Colonic mucosa (tissue), 4 donors: ENCODE measurements at regions not wholly inside any gene's neighbourhood (a gene's known extent, or its start where the extent isn't known, plus 50 kb on each side); places are given as distances from the start of the nearest gene placed in this dataset.
"Not testable (repeated sequence)": the region's sequence is repeated elsewhere in the genome, so short reads cannot be mapped to it uniquely, and the experiment has no call there.

Experiments
- DNase-seq: peaks from one replicate; pipeline ENCODE4 v3.0.0-alpha.2; 2020
- H3K27ac ChIP-seq: fragments of 200-600 bp; one replicate; pipeline ENCODE4 v1.8.0; 2021
- H3K27me3 ChIP-seq: fragments of 200-600 bp; one replicate; pipeline ENCODE4 v1.8.0; 2021
- H3K36me3 ChIP-seq: fragments of 200-600 bp; one replicate; pipeline ENCODE4 v1.8.0; 2021
- H3K4me1 ChIP-seq: fragments of 200-600 bp; one replicate; pipeline ENCODE4 v1.8.0; 2021; ENCODE audit warnings: mild to moderate bottlenecking
- H3K4me3 ChIP-seq: fragments of 200-600 bp; one replicate; pipeline ENCODE4 v1.8.0; 2021
- H3K9ac ChIP-seq, 2 donors: one replicate each; pipeline ENCODE4 v1.7.0; 2013; ENCODE audit warnings: control low read depth in 2 of 2, low read depth in 2 of 2, low read length in 2 of 2
- H3K9me3 ChIP-seq: fragments of 200-600 bp; one replicate; pipeline ENCODE4 v1.8.0; 2021
- CTCF ChIP-seq: fragments of 200-600 bp; IDR thresholded peaks from one replicate; pipeline ENCODE4 v1.8.0; 2022; ENCODE audit warnings: antibody characterized with exemption, mild to moderate bottlenecking
- intact Hi-C: fragments of 100-400 bp; cut with DNase I; formaldehyde crosslinking; loops from one replicate; pipeline ENCODE4 v1.14.1; 2022
- donor health status: healthy.
- donor health status: DM: no; HTN: no; CAD: no.
- donor health status: DM: no; HTN: no; CAD: no.

- Histone ChIP-seq H3K4me1 (no peaks in the 10 kb centered on the region), H3K9me3 (no peaks in the 10 kb centered on the region), H3K27me3 (no peaks in the 10 kb centered on the region), H3K9ac (no peak overlapping the region), H3K27ac (no peak overlapping the region), H3K4me3 (no peak overlapping the region), H3K36me3 (no peaks in the 10 kb centered on the region)
- no peak for DNase-seq
- TF ChIP-seq CTCF = no peak
- intact Hi-C loops = no loop called here
Observed at GRCh38 chr22:25318081-25318823, 98.8 kb downstream of the CRYBB2 start.

GRCh38 chr22:25327018-25327755, 107.7 kb downstream of the CRYBB2 start:
- no peak overlapping the region for H3K27ac ChIP-seq
- no peaks in the 10 kb centered on the region for H3K36me3 ChIP-seq
- H3K4me3 ChIP-seq = no peak overlapping the region
- no peak for TF ChIP-seq CTCF
- H3K9me3 ChIP-seq = no peaks in the 10 kb centered on the region
- intact Hi-C loops = no loop called here
- DNase-seq = no peak
- H3K27me3 ChIP-seq = no peaks in the 10 kb centered on the region
- H3K9ac ChIP-seq = no peak overlapping the region
- H3K4me1 ChIP-seq = no peaks in the 10 kb centered on the region

GRCh38 chr22:25331050-25331449, 111.6 kb downstream of the CRYBB2 start:
- Histone ChIP-seq H3K4me1 (no peaks in the 10 kb centered on the region), H3K4me3 (no peak overlapping the region), H3K27me3 (no peaks in the 10 kb centered on the region), H3K9ac (no peak overlapping the region), H3K36me3 (no peaks in the 10 kb centered on the region), H3K27ac (no peak overlapping the region), H3K9me3 (no peaks in the 10 kb centered on the region)
- no peak for DNase-seq
- intact Hi-C loops = loop anchor here (10.0 kb wide), 1 partner anchor 126 kb away; no protein-coding TSS in a partner anchor
- no peak for TF ChIP-seq CTCF

GRCh38 chr22:25331911-25332310, 112.5 kb downstream of the CRYBB2 start:
- not testable (repeated sequence) for DNase-seq, H3K9ac ChIP-seq, H3K4me1 ChIP-seq, H3K27me3 ChIP-seq, H3K4me3 ChIP-seq, H3K27ac ChIP-seq, H3K36me3 ChIP-seq, H3K9me3 ChIP-seq
- intact Hi-C loops = loop anchor here (10.0 kb wide), 1 partner anchor 127 kb away; no protein-coding TSS in a partner anchor

GRCh38 chr22:25332386-25332785, 112.9 kb downstream of the CRYBB2 start:
- no peak overlapping the region for H3K9ac ChIP-seq
- H3K4me1 ChIP-seq = no peaks in the 10 kb centered on the region
- H3K27ac ChIP-seq = no peak overlapping the region
- intact Hi-C loops = loop anchor here (10.0 kb wide), 1 partner anchor 128 kb away; no protein-coding TSS in a partner anchor
- H3K4me3 ChIP-seq = no peak overlapping the region
- H3K27me3 ChIP-seq = no peaks in the 10 kb centered on the region
- H3K36me3 ChIP-seq = no peaks in the 10 kb centered on the region
- no peak for TF ChIP-seq CTCF
- DNase-seq = no peak
- H3K9me3 ChIP-seq = no peaks in the 10 kb centered on the region

- Histone ChIP-seq H3K4me3 (no peak overlapping the region), H3K27ac (no peak overlapping the region), H3K9ac (no peak overlapping the region), H3K36me3 (no peaks in the 10 kb centered on the region), H3K27me3 (no peaks in the 10 kb centered on the region), H3K4me1 (no peaks in the 10 kb centered on the region), H3K9me3 (no peaks in the 10 kb centered on the region)
- TF ChIP-seq CTCF = peak; percentile 54
- peak; percentile 71 for DNase-seq
- intact Hi-C loops = loop anchor here (10.0 kb wide), 1 partner anchor 129 kb away; no protein-coding TSS in a partner anchor
Observed at GRCh38 chr22:25334162-25334490, 114.7 kb downstream of the CRYBB2 start.

- not testable (repeated sequence) for H3K36me3 ChIP-seq, DNase-seq, H3K9me3 ChIP-seq, H3K4me1 ChIP-seq, H3K4me3 ChIP-seq, H3K27me3 ChIP-seq, H3K9ac ChIP-seq, H3K27ac ChIP-seq
- intact Hi-C loops = loop anchor here (10.0 kb wide), 1 partner anchor 130 kb away; no protein-coding TSS in a partner anchor
Observed at GRCh38 chr22:25334631-25335030, 115.2 kb downstream of the CRYBB2 start.

- DNase-seq, H3K27me3 ChIP-seq, H3K4me3 ChIP-seq, H3K27ac ChIP-seq, H3K36me3 ChIP-seq, H3K9ac ChIP-seq, H3K4me1 ChIP-seq, H3K9me3 ChIP-seq: not testable (repeated sequence)
- intact Hi-C loops = loop anchor here (10.0 kb wide), 1 partner anchor 130 kb away; no protein-coding TSS in a partner anchor
Observed at GRCh38 chr22:25335276-25335675, 115.8 kb downstream of the CRYBB2 start.
